GM19035 (cell line): ENCODE measurements at regions not wholly inside any gene's neighbourhood (a gene's known extent, or its start where the extent isn't known, plus 50 kb on each side); places are given as distances from the start of the nearest gene placed in this dataset.

Experiments used
- ATAC-seq: cut with Tn5 transposase; IDR thresholded peaks from one replicate; pipeline ENCODE4 v1.9.1; 2021; ENCODE audit not compliant: unreplicated experiment

DNA sequence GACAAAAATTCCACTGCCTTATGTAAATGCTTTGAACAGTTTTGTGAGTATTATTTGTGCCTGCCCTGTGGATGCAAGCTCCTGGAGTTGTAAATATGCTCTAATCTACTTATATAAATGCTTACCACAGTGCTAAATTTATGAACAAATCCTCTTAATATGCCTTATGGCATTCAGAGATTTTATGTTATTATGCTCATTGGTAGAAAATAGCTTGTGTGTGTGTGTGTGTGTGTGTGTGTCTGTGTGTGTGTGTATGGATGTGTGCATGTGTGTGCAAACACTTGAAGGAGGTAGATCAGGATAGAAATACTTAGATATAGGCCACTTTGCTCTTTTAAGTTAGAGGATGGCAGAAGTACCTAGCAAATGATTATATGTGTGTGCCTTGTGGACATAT lies 253.9 kb downstream of the TAF11L14 start:
- no peak for ATAC-seq

DNA sequence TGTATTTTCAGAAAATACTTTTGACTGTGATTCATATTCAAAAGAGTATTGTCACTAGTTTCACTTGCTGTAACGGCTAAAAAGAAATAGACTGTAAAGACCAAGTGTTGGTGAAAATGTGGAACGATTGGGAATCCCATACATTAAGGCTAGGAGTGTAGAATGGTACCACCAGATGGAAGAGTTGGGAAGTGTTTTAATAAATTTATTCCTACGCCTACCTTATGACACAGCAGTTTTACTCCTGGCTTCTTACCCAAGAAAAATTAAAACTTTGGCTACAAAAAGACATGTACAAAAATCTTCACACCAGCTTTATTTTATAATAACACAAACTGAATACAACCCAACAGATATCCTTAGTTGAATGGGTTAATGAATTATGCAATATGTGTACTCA lies 256.2 kb downstream of the TAF11L14 start:
- ATAC-seq: no peak

DNA sequence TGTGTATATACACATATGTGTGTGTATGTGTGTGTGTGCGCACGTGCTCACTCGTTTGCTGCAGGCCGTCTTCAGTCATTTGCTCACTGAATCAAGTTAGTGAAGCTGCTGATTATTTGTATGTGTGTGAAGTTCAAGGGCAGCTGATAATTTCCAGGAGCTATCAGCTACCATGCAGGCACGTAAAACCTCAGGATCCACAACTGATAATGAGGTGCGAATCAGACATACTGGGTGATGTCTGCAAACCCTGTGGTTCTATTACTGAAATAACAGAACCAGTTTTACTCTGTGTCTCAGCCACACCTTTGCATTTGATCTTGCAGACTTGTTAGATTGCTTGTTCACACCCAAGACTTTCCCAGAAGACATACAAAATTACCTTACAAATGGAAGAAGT lies 257.6 kb downstream of the TAF11L14 start:
- ATAC-seq: no peak

DNA sequence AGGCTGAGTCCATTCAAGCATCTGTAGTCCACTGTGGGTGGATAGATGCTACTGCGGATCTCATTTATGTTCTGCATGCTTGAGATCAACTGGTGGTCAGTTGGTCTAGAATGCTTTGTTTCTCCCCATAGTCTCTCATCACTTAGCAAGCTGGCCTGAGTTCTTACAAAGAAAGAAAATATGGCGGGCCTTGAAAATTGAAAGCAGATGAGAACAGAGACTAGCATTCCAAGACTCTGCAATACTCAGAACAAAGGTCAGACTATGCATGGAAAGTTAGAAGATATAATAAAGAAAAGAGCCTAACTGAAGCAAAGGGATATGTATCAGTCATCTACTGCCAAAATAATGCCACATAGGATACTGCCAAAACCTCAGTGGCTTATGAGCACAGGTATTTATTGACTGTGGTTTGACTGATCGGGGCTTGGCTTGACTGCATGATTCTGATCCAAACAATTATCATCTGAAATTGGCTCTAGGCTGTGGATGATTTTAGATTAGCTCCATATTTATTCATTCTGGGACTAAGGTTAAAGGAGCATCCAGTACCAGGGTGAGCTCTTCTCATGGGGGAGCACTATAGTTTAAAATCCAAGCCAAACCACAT lies 258.9 kb downstream of the TAF11L14 start:
- ATAC-seq: no peak

DNA sequence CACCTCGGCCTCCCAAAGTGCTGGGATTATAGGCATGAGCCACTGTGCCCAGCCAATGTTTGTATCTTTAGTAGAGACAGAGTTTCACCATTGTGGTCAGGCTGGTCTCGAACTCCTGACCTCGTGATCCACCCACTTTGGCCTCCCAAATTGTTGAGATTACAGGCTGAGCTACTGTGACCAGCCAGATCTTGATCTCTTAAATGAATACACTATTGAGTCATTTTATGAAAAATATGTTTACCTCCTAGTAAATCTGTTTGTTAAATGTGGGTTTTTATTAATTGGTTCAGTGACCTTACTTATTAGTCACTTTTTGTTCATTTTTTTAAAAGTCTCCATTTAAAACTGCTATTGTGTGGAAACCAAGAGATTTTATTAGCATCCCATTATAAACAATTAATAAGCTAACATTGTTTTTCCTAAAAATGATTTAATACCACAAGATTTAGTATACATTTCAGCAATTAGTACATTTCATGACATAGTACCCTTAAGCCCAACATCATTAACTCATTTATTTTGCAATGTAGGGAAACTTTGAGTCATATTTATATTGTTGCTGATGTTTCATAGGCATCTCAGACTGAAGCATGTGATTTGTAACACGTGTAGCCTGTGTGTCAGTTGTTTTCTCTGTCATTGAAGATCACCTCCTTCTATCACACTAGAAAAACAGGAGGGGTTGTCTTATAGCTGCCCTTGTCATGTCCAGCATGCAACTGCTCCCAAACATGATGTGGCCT lies 261.2 kb downstream of the TAF11L14 start:
- ATAC-seq: no peak

- ATAC-seq: no peak
Measured at GRCh38 chr5:17896605-17897004, 262.3 kb downstream of the TAF11L14 start.

DNA sequence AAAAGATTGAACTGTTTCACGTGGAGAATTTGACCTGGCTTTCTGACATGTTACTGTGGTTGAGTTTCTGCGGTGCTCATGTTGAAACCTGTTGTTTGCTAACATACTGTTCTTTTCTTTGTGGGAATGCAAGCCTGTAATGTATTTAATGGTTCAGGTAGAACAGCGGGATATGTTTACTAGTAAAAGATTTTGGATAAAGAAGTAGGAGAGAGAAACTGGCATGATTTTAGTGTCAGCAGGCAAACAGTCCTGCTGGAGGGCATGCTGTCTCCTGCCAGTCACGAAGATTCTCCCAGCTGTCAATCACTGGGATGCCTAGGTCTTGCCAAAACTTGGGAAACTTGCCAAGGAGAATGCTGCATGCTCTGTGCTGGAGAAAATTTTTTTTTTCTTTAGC lies 263.5 kb downstream of the TAF11L14 start:
- no peak for ATAC-seq

DNA sequence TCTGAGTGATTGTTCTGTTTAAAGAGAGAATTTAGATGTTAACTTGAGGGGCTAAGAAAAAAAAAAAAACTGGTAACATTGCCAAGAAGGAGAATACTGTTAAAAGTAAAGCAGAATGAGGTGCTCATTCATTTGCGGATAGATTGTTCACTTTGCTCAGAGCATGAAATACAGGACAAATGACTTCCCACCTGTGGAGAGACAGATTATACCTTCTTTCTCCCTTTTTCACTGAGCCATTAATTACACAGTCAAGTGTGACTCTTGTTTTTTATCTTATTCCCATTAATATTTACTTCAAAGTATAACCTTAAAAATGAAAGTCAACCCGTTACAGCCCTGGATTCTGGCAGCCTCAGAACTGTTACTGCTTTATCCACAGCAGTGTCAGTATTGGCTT lies 264.5 kb downstream of the TAF11L14 start:
- ATAC-seq: no peak

DNA sequence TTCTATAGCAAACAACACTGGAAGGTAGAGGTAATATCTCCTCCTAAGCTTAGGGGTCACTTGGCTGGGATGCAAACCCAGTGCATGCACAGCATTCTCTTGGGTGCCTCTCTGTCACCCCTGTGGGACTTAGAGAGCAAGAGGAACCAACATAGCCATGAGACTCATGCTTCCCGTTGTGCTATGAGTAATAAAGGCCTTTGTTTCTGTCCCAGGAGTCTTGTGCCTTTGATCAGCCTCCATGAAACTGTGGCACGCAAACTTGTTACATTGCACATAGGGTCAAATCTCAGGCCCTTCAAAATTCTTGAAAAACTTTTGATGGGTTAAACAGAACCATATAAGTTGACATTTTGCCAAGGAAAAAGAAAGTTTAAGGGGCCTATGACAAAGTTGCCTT lies 272.8 kb downstream of the TAF11L14 start:
- ATAC-seq: no peak

- ATAC-seq: no peak
Measured at GRCh38 chr5:17910318-17910717, 276.1 kb downstream of the TAF11L14 start.

DNA sequence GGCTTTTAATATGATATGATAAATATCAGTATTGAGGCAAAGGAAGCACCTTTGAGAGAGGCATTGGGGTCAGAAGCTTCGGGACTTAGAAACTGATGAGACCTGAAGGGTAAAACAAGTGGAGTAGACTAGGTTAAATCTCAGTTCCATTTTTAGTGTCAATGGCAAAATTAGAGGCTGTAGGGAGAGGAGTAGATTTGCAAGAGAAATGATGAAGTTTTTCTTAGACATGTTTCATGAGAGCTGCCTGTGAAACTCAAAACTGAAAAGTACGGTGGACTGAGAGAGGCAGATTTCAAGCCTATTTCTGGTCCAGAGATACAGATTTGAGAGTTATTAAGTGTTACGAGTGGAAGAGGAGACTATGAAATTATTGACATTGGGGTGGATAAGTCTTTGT lies 278.5 kb downstream of the TAF11L14 start:
- ATAC-seq: no peak

DNA sequence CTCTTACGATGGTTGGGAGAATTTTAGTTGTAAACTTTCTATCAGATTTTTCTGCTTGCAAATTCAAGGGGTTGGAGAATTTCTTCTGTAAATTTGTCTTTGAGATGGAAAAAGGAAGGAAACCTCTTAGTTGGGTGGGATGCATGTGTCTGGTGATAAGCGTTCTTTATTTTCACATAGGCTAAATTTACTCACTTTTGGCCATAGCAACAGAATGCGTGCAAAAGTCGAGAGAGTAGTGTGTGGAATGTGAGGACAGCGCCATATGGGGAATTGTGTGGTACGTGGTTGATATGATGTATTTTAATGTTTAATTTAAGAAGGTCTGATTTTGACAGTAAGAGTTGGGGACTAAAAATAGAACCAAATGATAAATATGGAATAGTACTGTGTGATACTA lies 282.2 kb downstream of the TAF11L14 start:
- ATAC-seq: no peak

DNA sequence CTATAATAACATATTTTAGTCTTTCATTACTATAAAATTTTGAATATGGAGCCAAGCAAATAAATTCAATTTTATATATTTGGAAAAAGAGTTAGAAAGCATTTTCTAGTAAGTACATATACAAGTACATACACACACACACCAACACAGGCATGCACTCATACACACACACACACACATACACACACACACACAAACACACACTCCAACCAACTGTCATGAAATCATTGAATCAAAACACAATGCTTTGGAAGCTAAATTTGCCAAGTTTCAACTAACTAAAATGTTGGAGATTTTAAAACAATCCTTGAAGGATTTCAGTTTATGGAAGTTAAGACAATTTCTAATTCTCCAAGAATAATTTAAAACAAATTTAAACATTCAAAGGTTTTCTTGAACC lies 283.2 kb downstream of the TAF11L14 start:
- ATAC-seq: no peak

- no peak for ATAC-seq
Measured at GRCh38 chr5:17918373-17919104, 284.3 kb downstream of the TAF11L14 start.

- ATAC-seq: no peak
Measured at GRCh38 chr5:17925276-17925675, 291.0 kb downstream of the TAF11L14 start.

DNA sequence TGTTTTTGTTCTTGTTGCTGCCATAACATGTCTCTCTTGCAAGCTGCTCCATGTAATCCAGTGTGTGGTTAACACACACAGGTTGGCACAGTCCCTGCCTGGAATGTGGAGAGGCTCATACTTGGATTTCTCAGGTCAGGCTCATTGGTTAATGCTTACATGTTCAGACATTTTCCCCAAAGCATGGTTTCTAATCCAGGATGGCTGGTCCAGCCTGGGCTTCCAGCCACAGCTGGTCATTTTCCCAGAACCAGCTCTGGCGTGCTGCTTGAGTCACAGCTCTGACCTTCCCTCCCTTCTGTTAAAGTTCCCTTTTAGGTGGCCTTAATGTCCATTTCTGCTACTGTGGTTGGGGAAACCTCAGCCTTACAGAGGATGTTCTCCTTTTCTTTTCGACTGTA lies 294.3 kb downstream of the TAF11L14 start:
- ATAC-seq: no peak

- ATAC-seq: no peak
Measured at GRCh38 chr5:17929171-17929570, 294.9 kb downstream of the TAF11L14 start.

- ATAC-seq: no peak
Measured at GRCh38 chr5:17930346-17930745, 296.1 kb downstream of the TAF11L14 start.

- ATAC-seq: no peak
Measured at GRCh38 chr5:17944046-17944445, 309.8 kb downstream of the TAF11L14 start.

- no peak for ATAC-seq
Measured at GRCh38 chr5:17947029-17947428, 312.8 kb downstream of the TAF11L14 start.

GRCh38 chr5:17951392-17952169 lies 317.3 kb downstream of the TAF11L14 start:
- no peak for ATAC-seq
